Urothelium cell line (cell line): ENCODE measurements at regions not wholly inside any gene's neighbourhood (a gene's known extent, or its start where the extent isn't known, plus 50 kb on each side); places are given as distances from the start of the nearest gene placed in this dataset.
"Not testable (repeated sequence)": the region's sequence is repeated elsewhere in the genome, so short reads cannot be mapped to it uniquely, and the experiment has no call there.

Experiments used
- DNase-seq: peaks from one replicate; pipeline ENCODE4 v3.0.0; 2011; ENCODE audit warnings: low spot score, mixed read lengths
- FAIRE-seq: peaks from 2 replicates; lab custom pipeline; 2011; peaks lifted over from hg19 to GRCh38; lab: Jason Lieb, UNC

DNA sequence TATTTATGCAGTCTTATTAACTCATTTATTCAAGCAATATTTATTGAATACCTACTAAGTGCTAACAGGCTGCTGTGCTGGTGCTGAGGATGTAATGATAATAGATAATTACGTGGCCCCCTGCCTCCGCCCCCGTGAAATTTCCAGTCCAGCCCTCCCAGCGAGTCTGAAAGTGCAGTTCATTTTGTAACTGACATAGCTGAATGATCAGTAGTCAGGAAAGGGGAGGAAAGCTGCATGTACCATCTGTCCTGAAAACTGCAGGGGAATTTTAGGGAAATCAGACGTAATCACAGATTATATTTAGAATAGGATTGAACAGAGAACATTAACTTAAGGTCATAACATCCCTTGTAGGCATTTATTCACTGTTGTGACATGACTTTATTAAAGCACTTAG is 736.8 kb downstream of the MCTP2 start:
- no peak for DNase-seq
- FAIRE-seq = no peak

- FAIRE-seq (no peak), DNase-seq (no peak)
Measured at GRCh38 chr15:94970096-94970495, 738.7 kb downstream of the MCTP2 start.

GRCh38 chr15:94970802-94971201 is 739.4 kb downstream of the MCTP2 start:
- no peak for FAIRE-seq
- DNase-seq = no peak

DNA sequence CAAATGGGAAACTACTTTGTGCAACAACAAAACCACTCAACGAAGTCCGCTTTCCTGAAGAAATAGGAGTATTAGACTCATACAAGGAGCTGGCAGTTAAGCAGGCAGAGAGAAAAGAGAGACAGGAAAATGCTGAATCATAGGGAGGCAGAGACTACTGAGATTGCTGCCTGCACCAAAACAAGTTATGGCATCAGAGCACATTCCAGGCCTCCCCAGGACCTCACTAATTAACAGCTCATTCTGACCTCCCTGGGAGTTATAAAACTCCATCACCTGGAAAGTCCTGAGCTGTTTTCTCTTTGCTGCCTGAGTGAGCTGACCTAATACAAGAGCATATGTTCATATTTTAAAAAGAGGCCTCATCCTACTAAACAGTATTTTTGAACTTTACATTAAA is 741.0 kb downstream of the MCTP2 start:
- FAIRE-seq (no peak), DNase-seq (peak; percentile 6)

DNA sequence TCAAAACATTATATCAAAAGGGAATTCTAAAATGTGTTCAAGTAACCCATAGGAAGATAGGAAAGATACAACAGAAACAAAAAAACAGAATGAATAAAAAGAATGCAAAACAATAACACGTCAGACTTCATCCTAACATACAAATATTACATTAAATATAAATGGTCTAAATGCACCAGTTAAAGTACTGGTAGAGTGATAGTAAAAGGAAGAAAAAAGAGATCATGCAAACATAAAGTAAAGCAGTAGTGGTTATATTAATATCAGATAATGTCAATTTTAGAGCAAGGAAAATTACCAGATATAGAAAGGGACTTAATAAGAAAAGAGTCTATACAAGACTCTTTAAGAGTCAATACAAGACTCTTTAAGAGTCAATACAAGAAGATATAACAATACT is 755.7 kb downstream of the MCTP2 start:
- FAIRE-seq = no peak
- no peak for DNase-seq

DNA sequence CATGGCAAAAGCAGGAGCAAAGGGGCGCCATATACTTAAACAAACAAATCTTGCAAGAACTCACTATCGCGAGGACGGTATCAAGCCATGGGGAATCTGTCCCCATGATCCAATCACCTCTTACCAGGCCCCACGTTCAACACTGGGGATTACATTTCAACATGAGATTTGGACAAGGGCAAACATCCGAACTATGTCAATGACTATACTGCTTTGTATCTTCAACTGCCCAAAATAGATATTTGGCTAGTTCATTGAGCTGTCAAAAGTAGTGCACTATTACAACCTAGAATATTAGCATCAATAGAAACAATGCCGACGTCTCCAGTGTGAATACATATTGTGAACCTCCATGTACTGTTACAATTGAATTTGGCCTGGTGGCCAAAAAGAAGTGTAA is 760.4 kb downstream of the MCTP2 start:
- FAIRE-seq = no peak

DNA sequence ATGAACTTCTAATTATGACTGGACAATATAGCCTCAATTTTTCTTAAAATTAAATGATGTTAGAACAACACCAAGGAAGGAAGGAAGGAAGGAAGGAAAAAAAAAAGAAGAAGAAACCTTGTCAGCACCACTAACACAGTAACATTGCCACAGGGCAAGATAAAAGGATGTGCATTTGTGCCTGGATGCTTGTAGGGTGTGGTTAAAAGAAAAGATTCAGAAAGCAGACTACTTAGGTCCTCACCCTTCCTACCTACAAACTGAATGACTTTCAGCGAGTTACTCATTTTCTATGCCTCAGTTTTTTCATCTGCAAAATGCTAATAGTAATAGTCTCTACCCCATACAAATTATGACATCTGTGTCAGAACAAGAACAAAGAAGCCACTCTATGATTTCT is 778.3 kb downstream of the MCTP2 start:
- FAIRE-seq (no peak), DNase-seq (no peak)

More for the DNA sequence above, 760.4 kb downstream of the MCTP2 start:
- no peak for DNase-seq

- no peak for FAIRE-seq
- DNase-seq = no peak
Measured at GRCh38 chr15:95013381-95013780, 782.0 kb downstream of the MCTP2 start.

GRCh38 chr15:95016511-95017229 is 785.3 kb downstream of the MCTP2 start:
- DNase-seq (no peak), FAIRE-seq (no peak)

DNA sequence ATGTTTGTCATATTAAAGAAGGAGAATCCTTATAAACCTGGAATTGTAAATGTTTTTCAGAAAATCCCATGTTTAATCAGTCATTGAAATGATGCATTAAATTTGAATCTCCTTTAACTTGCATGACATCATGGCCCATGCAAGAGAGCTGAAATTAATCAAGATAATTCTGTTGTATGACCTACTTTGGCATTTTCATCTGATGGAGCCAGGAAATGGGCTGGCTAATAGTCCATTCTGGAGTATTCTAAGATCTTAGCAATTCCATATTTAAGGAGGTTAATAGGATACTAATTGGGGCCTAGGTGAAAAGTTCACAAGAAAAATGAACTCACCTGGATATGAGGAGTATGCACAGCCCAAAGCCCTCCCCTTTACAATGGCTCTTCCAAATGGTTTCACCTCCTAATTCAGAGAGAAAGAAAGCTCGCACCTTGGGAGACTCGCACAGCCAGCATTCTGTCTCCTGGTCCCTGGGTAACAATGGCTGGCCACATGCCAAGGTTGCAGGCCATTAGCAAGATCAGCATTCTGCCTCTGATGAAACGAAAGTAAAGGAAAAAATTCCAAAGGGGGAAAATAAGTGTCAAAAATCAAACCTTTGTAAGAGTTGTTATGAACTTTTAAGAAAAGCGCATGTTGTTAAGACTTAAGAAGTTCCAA is 786.4 kb downstream of the MCTP2 start:
- no peak for FAIRE-seq
- DNase-seq = peak; percentile 56

DNA sequence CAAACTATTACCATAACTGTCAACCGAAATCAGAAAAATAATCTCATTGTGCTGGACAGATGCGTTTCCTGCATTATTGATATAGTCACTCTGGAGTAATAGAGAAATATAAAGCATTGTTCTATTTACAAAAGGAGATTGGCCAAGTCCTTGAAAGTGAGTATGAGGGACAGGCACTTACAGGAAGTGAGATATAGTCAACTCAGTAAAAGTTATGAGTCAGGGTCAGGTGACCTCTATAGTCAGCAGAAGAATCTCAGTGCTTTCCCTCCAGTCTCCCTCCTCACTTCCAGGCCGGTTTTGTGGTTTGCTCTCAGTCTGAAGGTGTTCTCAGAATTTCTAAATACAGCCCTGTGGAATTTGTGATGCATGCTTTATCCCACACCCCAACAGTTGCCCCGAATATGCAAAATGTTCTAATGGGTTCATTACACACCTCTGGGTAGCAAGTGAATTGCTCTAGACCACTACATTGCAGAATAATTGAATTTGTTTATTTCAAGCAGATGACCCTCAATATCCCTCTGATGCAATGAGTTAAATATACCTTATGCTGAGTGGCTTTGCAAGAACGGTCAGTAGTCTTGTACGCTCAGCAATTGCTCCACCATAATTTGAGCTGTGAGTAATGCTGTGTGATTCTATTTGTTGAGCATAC is 787.7 kb downstream of the MCTP2 start:
- peak; percentile 69 for DNase-seq
- no peak for FAIRE-seq

GRCh38 chr15:95019907-95020306 is 788.5 kb downstream of the MCTP2 start:
- no peak for FAIRE-seq
- no peak for DNase-seq

GRCh38 chr15:95021816-95022215 is 790.5 kb downstream of the MCTP2 start:
- FAIRE-seq = no peak
- DNase-seq = no peak

- DNase-seq (no peak), FAIRE-seq (no peak)
Measured at GRCh38 chr15:95024351-95024750, 793.0 kb downstream of the MCTP2 start.

DNA sequence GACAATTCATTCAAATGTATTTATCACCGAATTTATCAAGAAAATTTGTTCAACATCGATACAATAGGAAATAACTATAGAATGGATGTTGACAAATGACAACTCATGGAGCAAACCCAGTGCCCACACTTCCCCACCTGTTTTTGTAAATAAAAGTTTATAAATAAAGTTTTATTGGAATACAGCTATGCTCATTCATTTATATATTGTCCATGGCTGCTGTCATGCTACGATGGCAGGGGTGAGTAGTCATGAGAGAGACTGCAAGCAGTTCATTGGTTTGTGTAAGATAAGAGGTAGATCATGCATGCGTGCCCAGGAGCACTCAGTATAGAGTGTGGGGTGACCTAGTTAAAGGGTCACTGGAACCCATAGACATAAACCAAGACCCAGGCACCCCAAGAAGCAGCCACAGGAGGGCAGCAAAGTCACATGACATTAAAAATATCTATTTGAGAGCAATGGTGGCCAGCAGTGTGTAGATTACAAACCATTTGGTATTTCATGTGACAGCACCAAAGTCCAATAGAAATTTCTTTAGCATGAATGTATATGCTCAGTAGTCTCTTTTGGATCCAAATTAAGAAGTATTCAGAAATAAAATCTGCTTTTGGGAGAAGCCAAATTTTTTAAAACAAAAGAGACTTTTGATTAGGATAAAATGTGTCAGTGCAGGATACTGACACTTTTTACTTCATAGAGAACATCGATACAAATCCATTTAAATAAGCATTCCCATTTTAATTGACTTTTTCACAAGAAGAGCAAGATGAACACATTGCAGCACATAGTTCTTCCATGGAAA is 794.8 kb downstream of the MCTP2 start:
- peak; percentile 54 for DNase-seq
- FAIRE-seq = no peak

GRCh38 chr15:95027981-95028380 is 796.6 kb downstream of the MCTP2 start:
- no peak for DNase-seq
- FAIRE-seq = no peak

DNA sequence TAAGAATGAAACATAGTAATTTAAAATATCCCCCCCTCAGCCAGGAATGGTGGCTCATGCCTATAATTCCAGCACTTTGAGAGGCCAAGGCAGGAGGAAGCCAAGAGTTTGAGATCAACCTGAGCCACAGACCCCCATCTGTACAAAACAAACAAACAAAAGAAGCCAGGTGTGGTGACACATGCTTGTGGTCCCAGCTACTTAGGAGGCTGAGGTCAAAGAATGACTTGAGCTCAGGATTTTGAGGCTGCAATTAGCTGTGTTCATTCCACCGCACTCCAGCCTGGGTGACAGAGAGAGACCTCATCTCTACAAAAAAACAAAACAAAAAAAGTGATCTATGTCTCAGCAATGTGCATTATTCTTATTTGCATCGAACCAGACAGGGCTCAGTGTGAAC is 800.8 kb downstream of the MCTP2 start:
- DNase-seq = no peak
- FAIRE-seq = no peak

DNA sequence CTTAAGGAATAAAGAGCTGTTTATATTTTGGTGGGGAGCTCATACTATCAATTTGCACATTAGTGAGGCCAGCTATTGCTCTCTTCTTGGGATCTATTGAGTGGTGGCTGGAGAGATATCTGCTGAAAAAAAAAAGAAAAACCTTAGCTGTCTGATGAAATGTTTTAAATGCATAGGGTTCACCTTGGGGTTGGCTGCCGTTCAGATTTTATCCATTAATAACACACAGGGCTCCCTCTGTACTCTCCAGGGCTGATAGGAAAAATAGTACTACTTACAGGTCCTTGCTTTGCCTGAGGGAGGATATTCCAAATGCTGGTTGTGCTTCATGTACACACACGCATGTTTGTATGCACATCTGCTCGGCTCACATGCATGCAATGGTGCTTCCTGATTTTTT is 803.7 kb downstream of the MCTP2 start:
- FAIRE-seq = no peak
- no peak for DNase-seq

DNA sequence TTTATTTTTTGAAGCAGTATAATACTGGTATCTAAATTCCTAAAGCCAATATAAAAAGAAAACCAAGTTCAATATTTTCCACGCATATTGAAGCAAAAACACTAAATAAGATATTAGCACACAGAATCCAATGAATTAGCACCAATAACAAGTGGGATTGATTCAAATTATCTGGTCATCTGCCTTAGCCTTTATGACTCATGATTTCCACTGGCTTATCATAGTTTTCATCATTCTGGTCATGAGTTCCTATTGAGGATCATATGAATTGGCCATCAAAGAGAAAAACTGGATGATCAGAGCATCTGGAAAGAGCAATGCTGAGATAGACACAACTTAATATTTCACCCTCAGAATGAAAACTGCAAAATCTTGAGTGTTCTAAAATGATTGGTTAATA is 809.9 kb downstream of the MCTP2 start:
- FAIRE-seq = no peak

GRCh38 chr15:95043236-95043932 is 812.0 kb downstream of the MCTP2 start:
- not testable (repeated sequence) for DNase-seq, FAIRE-seq

More for the DNA sequence above, 809.9 kb downstream of the MCTP2 start:
- DNase-seq = no peak

DNA sequence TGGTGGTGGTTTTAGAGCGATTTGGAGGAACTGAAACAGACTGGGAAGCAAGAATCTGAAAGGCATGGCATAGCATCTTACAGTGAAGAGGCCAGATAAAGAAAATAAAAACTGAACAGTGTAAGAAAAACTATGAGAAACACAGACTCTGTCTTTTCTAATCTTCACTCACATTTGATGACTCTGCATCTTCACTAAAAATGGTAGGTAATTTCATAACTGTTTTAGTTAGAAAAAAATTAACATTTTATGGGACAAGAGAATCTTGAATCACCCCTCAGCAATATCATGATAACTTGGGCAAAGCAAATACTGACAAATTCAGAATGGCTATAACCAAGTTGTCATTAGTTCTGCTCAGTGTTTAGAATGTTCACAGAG is 812.6 kb downstream of the MCTP2 start:
- DNase-seq (no peak), FAIRE-seq (no peak)
